Fibroblast of lung (primary cell): ENCODE measurements at regions not wholly inside any gene's neighbourhood (a gene's known extent, or its start where the extent isn't known, plus 50 kb on each side); places are given as distances from the start of the nearest gene placed in this dataset.
A peak's percentile ranks its signal among the peaks of the same experiment; 100 is the strongest.

Source experiments
- DNase-seq, 2 donors: peaks; one replicate each; pipeline versions ENCODE4 v3.0.0 to v3.0.0-alpha.2; 2010; ENCODE audit warnings: low read depth in 2 of 2
- H2AFZ ChIP-seq: 2 replicates; pipeline ENCODE4 v1.5.1; 2012; ENCODE audit warnings: low read length, control low read depth, inconsistent platforms
- H3K27ac ChIP-seq: 2 replicates; pipeline ENCODE4 v1.5.1; 2011; ENCODE audit warnings: low read length, control low read depth; ENCODE audit not compliant: insufficient read depth
- H3K27me3 ChIP-seq: 2 replicates; pipeline ENCODE4 v1.5.1; 2011; ENCODE audit warnings: mild to moderate bottlenecking, low read length; ENCODE audit not compliant: control insufficient read depth, insufficient read depth
- H3K36me3 ChIP-seq: 2 replicates; pipeline ENCODE4 v1.5.1; 2011; ENCODE audit warnings: low read length; ENCODE audit not compliant: control insufficient read depth, insufficient read depth
- H3K4me1 ChIP-seq: 2 replicates; pipeline ENCODE4 v1.5.1; 2011; ENCODE audit warnings: low read length; ENCODE audit not compliant: control insufficient read depth, insufficient read depth; ENCODE audit errors: extremely low read depth
- H3K4me2 ChIP-seq: 2 replicates; pipeline ENCODE4 v1.5.1; 2011; ENCODE audit warnings: low read length, control low read depth; ENCODE audit not compliant: insufficient read depth; ENCODE audit errors: extremely low read depth
- H3K4me3 ChIP-seq, 4 experiments: fragments of 200-600 bp in 1 of 4; sonication (generic) in 1 of 4; replicated peaks in 1 of 4; 2 replicates each; pipeline ENCODE4 v1.5.1; 2011 to 2016; ENCODE audit warnings: low read length in 4 of 4, low read depth in 3 of 4, mild to moderate bottlenecking in 3 of 4, control low read depth in 2 of 4, inconsistent platforms in 1 of 4, mixed read lengths in 1 of 4; ENCODE audit not compliant: insufficient read depth in 1 of 4; ENCODE audit errors: control extremely low read depth in 1 of 4
- H3K79me2 ChIP-seq: 2 replicates; pipeline ENCODE4 v1.5.1; 2012; ENCODE audit warnings: mild to moderate bottlenecking, low read length, inconsistent platforms; ENCODE audit not compliant: control insufficient read depth, insufficient read depth
- H3K9ac ChIP-seq: 2 replicates; pipeline ENCODE4 v1.5.1; 2011; ENCODE audit warnings: mild to moderate bottlenecking, low read length, control low read depth; ENCODE audit not compliant: insufficient read depth
- H3K9me3 ChIP-seq: 2 replicates; pipeline ENCODE4 v1.5.1; 2012; ENCODE audit warnings: low read depth, low read length; ENCODE audit not compliant: control insufficient read depth, insufficient read depth
- H4K20me1 ChIP-seq: 2 replicates; pipeline ENCODE4 v1.5.1; 2011; ENCODE audit warnings: low read length; ENCODE audit not compliant: control insufficient read depth, insufficient read depth; ENCODE audit errors: extremely low read depth
- EZH2 ChIP-seq: IDR thresholded peaks from 2 replicates; pipeline ENCODE4 v1.5.1; 2012; ENCODE audit warnings: low read length, control low read depth, mild to moderate bottlenecking; ENCODE audit errors: missing control alignments
- TF ChIP-seq, protein P1 (sequence below), 2 donors: IDR thresholded peaks in 1 of 2; conservative IDR thresholded peaks in 1 of 2; 1 replicate in 1 of 2; 2 replicates in 1 of 2; pipeline ENCODE4 v1.5.1; 2011 to 2012; ENCODE audit warnings: low read length in 2 of 2, control low read depth in 1 of 2, inconsistent platforms in 1 of 2, low read depth in 1 of 2, mild to moderate bottlenecking in 1 of 2

DNA sequence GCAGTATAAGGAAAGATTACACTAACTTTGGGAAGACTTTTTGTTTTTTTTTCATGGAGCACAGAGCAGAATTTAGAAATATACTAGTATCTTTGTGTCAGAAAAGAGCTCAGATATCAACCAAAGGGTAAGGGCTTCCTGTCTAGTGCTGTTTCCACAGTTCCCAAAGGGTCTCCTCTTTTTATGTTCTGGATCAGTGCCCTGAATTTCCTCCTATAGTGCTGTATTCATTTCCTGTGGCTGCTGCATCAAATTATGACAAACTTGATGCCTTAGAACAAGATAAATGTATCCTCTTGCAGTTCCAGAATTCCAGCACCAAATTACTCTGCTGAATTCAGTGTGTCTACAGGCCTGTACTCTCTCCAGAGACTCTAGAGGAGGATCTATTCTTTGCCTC, 219.8 kb upstream of the THRB start:
- H2AFZ ChIP-seq = no peak overlapping the region
- H3K79me2 ChIP-seq = no peaks in the 10 kb centered on the region
- H3K9ac ChIP-seq = no peak overlapping the region
- DNase-seq = no peak
- no peaks in the 10 kb centered on the region for H3K27me3 ChIP-seq
- no peaks in the 10 kb centered on the region for H4K20me1 ChIP-seq
- no peaks in the 10 kb centered on the region for H3K9me3 ChIP-seq
- no peaks in the 10 kb centered on the region for H3K4me1 ChIP-seq
- no peak overlapping the region for H3K4me3 ChIP-seq
- H3K36me3 ChIP-seq = no peaks in the 10 kb centered on the region
- H3K27ac ChIP-seq = no peak overlapping the region
- no peak overlapping the region for H3K4me2 ChIP-seq
- TF ChIP-seq EZH2 = no peak
- TF ChIP-seq, protein P1, sequence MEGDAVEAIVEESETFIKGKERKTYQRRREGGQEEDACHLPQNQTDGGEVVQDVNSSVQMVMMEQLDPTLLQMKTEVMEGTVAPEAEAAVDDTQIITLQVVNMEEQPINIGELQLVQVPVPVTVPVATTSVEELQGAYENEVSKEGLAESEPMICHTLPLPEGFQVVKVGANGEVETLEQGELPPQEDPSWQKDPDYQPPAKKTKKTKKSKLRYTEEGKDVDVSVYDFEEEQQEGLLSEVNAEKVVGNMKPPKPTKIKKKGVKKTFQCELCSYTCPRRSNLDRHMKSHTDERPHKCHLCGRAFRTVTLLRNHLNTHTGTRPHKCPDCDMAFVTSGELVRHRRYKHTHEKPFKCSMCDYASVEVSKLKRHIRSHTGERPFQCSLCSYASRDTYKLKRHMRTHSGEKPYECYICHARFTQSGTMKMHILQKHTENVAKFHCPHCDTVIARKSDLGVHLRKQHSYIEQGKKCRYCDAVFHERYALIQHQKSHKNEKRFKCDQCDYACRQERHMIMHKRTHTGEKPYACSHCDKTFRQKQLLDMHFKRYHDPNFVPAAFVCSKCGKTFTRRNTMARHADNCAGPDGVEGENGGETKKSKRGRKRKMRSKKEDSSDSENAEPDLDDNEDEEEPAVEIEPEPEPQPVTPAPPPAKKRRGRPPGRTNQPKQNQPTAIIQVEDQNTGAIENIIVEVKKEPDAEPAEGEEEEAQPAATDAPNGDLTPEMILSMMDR (conservative IDR thresholded peaks at IDR 0.05 in 1 of 2, IDR thresholded peaks at IDR 0.05 in 1 of 2; ENCODE audit: low read depth in 1 of 2, low read length in 2 of 2) = no peak

DNA sequence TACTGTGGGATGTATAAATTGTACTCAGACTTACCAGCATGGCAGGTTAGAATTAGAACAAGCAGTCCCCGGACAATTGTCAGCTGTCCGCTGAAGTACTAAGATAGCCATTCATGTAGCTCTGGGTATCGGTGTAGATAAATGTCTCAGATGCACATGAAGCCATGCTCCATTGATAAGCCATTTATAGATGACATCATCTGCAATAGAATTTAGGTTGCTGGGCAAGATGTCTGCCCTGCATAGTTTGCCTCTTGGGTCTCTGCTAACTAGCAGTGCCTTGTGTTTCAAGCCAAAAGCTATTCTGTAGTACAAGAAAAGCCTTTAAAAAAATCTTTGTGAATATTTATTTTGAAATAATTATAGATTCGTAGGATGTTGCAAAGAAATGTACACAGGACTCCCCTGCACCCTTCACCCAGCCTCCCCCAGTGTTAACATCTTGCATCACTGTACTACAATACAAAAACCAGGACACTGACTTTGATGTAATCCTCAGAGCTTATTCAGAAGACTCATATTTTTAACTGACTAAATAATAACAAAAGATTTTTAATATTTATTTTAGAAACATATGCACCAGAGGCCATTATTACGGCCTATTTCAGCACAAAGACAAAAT, 220.6 kb upstream of the THRB start:
- Histone ChIP-seq H3K27ac (no peak overlapping the region), H3K9ac (no peak overlapping the region), H3K79me2 (no peaks in the 10 kb centered on the region), H2AFZ (no peak overlapping the region), H4K20me1 (no peaks in the 10 kb centered on the region), H3K27me3 (no peaks in the 10 kb centered on the region), H3K36me3 (no peaks in the 10 kb centered on the region), H3K9me3 (no peaks in the 10 kb centered on the region), H3K4me3 (no peak overlapping the region), H3K4me1 (no peaks in the 10 kb centered on the region), H3K4me2 (no peak overlapping the region)
- no peak for TF ChIP-seq EZH2
- TF ChIP-seq, protein P1 (conservative IDR thresholded peaks at IDR 0.05 in 1 of 2, IDR thresholded peaks at IDR 0.05 in 1 of 2; ENCODE audit: low read depth in 1 of 2, low read length in 2 of 2) = no peak
- no peak for DNase-seq

DNA sequence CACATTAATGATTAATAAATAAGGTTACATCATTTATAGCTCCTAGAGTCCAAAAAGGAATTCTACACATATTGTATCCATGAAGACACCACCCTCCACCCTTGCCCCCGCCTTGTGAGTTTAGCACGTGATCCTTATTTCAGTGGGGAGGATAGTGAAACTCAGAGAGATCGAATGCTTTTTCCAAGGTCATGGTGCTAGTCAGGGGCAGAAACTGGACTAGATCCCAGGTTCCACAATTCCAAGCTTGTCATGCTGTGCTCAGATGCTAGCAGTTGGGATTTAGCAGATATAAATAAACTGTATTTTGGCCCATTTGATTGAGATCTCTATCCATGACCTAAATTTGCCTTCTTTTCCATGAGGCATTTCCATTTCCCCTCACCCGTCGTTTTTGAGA, 227.4 kb upstream of the THRB start:
- no peak overlapping the region for H3K4me3 ChIP-seq
- no peak overlapping the region for H3K9ac ChIP-seq
- no peaks in the 10 kb centered on the region for H3K4me1 ChIP-seq
- H3K4me2 ChIP-seq = peak overlapping the region; percentile 5
- no peak overlapping the region for H2AFZ ChIP-seq
- no peaks in the 10 kb centered on the region for H3K79me2 ChIP-seq
- H3K9me3 ChIP-seq = no peaks in the 10 kb centered on the region
- H3K27me3 ChIP-seq = no peaks in the 10 kb centered on the region
- no peak overlapping the region for H3K27ac ChIP-seq
- no peak for DNase-seq
- no peak for TF ChIP-seq EZH2
- TF ChIP-seq, protein P1 (conservative IDR thresholded peaks at IDR 0.05 in 1 of 2, IDR thresholded peaks at IDR 0.05 in 1 of 2; ENCODE audit: low read depth in 1 of 2, low read length in 2 of 2) = no peak
- H4K20me1 ChIP-seq = no peaks in the 10 kb centered on the region
- H3K36me3 ChIP-seq = no peaks in the 10 kb centered on the region
